ENCODE measurements at regions not wholly inside any gene's neighbourhood (a gene's known extent, or its start where the extent isn't known, plus 50 kb on each side); places are given as distances from the start of the nearest gene placed in this dataset.
"Not testable (repeated sequence)": the region's sequence is repeated elsewhere in the genome, so short reads cannot be mapped to it uniquely, and the experiment has no call there.

GRCh38 chr9:117649126-117649525 is 55.1 kb upstream of the TLR4 start:
- DNase-seq (no peak), ATAC-seq (no peak)

GRCh38 chr9:117644932-117645636 is 59.1 kb upstream of the TLR4 start:
- intact Hi-C loops (cut with DNase I): loop anchor here (5.0 to 10.0 kb wide), 2 partner anchors 137 to 530 kb away; no protein-coding TSS in a partner anchor
- DNase-seq (no peak), ATAC-seq (peak; percentile 56 to 59)

More at GRCh38 chr9:117649126-117649525, 55.1 kb upstream of the TLR4 start:
- intact Hi-C loops (cut with DNase I): loop anchor here in 1 of 2 donors (10.0 kb wide), 1 partner anchor 526 kb away; no protein-coding TSS in a partner anchor

GRCh38 chr9:117644133-117644931 is 59.9 kb upstream of the TLR4 start:
- intact Hi-C loops (cut with DNase I): loop anchor here (5.0 to 10.0 kb wide), 2 partner anchors 138 to 530 kb away; no protein-coding TSS in a partner anchor
- DNase-seq (peak; percentile 72), ATAC-seq (peak; percentile 81 to 82)

DNA sequence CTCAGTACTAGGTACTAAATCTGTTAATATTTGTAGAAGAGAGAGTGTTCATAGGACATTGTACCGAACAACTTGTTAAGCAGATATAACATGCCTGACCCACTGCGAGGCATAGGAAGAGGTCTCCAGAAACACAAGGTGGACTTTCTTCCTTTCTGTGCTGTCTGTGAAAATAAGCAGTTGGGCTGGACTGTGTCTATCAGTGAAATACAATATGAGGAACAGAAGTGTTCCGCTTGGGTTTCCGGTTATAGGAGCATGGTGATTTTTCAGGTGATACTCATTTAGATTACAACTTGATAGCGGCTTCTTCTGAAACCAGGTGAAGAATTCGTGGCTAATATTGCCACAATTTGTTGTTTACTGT is 60.9 kb upstream of the TLR4 start:
- intact Hi-C loops (cut with DNase I): loop anchor here (5.0 to 10.0 kb wide), 2 partner anchors 139 to 532 kb away; no protein-coding TSS in a partner anchor
- ATAC-seq (no peak), DNase-seq (no peak)

DNA sequence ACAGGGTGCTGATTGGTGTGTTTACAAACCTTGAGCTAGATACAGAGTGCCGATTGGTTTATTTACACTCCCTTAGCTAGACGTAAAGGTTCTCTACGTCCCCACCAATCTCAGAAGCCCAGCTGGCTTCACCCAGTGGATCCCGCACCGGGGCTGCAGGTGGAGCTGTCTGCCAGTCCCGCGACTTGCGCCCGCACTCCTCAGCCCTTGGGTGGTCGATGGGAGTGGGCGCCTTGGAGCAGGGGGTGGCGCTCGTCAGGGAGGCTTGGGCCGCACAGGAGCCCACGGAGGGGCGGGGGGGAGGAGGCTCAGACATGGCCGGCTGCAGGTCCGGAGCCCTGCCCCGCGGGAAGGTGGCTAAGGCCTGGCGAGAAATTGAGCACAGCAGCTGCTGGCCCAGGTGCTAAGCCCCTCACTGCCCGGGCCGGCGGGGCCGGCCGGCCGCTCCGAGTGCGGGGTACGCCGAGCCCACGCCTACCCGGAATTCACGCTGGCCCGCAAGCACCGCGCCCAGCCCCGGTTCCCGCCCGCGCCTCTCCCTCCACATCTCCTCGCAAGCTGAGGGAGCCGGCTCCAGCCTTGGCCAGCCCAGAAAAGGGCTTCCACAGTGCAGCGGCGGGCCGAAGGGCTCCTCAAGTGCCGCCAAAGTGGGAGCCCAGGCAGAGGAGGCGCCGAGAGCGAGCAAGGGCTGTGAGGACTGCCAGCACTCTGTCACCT is 61.5 kb upstream of the TLR4 start:
- peak; percentile 16 for DNase-seq
- intact Hi-C loops (cut with DNase I): loop anchor here (5.0 to 10.0 kb wide), 2 partner anchors 140 to 532 kb away; no protein-coding TSS in a partner anchor
- not testable (repeated sequence) for ATAC-seq

- DNase-seq (no peak), ATAC-seq (no peak)
- intact Hi-C loops (cut with DNase I): no loop called here
Observed at GRCh38 chr9:117636681-117637080, 67.5 kb upstream of the TLR4 start.

DNA sequence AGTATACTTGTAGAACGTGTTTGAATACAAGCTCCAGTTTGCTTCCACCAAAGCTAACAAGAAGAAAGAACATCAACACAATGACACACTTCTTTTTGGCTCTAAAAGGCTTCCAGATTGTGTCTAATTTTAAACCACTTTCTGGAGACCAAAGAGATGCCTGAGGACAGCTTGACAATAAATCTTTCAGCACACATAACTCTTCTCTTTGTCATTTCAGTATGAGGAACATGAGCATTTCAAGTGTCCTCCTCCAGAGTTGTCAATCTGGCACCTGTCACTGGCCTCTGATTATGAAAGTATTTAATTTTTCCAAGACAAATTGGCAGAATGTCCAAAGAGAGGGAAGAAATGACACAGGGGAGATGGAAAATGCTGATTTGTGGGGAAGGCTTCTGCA is 79.0 kb upstream of the TLR4 start:
- DNase-seq (no peak), ATAC-seq (no peak)
- intact Hi-C loops (cut with DNase I): no loop called here

DNA sequence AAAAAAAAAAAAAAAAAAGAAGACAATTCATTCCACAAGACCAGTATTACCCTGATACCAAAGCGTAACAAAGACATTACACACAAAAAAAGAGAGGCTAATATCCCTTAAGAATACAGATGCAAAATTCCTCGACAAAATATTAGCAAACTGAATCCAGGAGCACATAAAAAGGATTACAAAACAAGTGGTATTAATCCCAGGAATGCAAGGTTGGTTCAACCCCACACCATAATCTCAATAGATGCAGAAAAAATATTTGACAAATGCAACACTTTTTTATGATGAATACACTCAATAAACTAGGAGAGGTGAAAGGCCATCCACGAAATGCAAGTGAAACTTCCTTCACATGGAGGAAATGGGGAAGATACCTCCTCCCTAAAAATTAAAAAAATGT is 80.1 kb upstream of the TLR4 start:
- ATAC-seq (no peak), DNase-seq (no peak)
- intact Hi-C loops (cut with DNase I): no loop called here

DNA sequence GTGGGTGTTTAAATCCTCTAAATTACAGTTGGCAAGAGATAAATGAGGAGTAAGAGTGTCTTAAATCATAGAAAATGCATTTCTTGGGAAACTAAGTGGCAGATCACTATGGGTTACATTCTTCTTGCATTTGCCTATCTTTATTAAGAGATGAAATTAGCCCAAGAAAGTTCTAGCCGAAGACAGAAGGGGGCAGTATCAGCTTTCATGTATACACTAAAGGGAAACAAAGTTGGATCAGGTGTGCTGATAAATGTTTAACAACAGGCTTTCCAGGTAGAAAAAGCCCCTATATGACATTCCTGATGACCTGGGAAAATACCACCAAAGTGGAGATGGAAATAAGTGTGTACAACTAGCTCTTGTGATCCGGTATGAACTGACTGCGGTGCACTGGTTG is 81.9 kb upstream of the TLR4 start:
- no peak for DNase-seq
- no peak for ATAC-seq
- intact Hi-C loops (cut with DNase I): no loop called here

GRCh38 chr9:117616431-117616831 is 87.8 kb upstream of the TLR4 start:
- DNase-seq: no peak
- intact Hi-C loops (cut with DNase I): no loop called here
- no peak for ATAC-seq

- intact Hi-C loops (cut with DNase I): no loop called here
- no peak for DNase-seq
- ATAC-seq: no peak
Observed at GRCh38 chr9:117612317-117612716, 91.9 kb upstream of the TLR4 start.

DNA sequence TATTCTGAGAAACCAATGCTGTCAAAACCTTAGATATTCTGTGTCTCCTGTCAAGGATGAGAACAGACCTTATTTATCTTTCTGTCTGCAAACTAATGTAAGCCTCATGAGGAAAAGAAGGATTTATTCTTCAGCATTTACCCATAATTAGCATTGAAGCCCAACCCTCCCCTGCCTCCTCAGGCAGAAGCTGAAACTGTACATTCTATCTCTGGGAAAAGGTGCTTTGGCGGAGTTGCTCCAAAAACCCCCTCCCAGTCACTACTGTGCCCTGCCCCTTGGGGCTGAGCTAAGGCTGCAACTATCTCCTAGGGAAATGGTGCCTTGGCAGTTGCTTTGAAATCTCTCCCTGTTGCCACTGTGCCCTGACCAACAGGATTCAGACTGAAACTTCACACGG is 106.2 kb upstream of the TLR4 start:
- intact Hi-C loops (cut with DNase I): no loop called here

DNA sequence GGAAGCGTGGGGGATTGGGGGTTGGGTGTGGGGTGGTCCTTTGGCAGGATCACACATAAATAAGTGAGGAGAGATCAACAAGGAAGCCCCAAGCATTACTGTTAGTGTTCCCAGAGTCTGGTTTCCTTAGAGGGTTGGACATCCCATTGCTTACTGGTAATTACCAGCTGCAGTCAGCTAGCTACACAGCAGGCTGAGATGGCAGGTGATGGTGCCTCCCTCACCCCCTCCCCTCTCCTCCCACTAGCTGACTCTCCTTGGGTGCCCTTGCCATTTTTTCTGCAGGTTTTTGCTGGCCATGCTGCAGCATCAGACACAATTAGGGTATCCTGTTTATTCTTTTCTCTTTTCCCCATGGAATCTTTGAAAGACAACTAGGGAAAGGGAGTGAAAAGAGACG is 107.5 kb upstream of the TLR4 start:
- intact Hi-C loops (cut with DNase I): no loop called here
- DNase-seq (no peak), ATAC-seq (no peak)

More for the DNA sequence above, 106.2 kb upstream of the TLR4 start:
- no peak for ATAC-seq
- DNase-seq: no peak

DNA sequence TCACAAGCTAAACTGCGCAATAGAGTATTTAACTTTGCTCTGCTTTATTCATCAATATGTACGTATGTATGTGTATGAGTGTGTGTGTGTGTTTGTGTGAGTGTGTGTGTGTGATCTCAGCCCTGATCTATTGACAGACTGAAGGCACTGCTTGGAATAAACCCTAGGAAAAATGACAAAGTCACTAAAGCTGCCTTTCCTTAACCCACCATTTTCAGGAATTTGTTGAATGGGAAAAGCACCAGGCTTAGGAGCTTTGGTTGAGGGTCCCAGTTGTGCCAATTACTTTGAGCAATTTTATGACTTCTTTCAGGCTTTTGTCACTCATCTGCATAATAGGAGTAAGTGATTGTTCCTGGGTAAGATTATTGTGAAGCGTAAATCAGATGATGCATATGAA is 108.6 kb upstream of the TLR4 start:
- no peak for DNase-seq
- no peak for ATAC-seq
- intact Hi-C loops (cut with DNase I): no loop called here

GRCh38 chr9:117587263-117587662 is 116.9 kb upstream of the TLR4 start:
- DNase-seq (no peak), ATAC-seq (no peak)
- intact Hi-C loops (cut with DNase I): no loop called here

DNA sequence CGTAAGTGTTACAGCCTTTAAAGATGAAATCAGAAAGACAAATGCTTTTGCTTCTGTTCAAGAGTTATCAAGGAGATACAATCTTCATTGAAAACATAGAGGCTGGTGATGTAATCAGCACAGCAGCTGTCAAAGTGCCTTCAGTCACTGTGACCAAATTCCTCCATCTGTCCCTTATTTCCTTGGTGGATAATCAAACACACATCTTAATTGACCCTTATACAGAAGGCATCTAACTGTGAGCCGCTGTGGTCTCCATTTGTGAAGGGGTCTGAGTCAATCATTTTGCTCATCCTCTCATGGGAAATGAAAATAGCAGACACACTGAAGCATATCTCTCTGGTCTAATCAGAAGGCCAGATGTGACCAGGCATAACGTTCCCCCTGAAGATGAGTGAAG is 130.1 kb upstream of the TLR4 start:
- intact Hi-C loops (cut with DNase I): no loop called here
- DNase-seq (no peak), ATAC-seq (no peak)

GRCh38 chr9:117564839-117565238 is 139.4 kb upstream of the TLR4 start:
- intact Hi-C loops (cut with DNase I): no loop called here
- ATAC-seq (no peak), DNase-seq (no peak)

GRCh38 chr9:117561761-117562160 is 142.4 kb upstream of the TLR4 start:
- DNase-seq (no peak), ATAC-seq (no peak)
- intact Hi-C loops (cut with DNase I): no loop called here

- intact Hi-C loops (cut with DNase I): no loop called here
- DNase-seq (peak; percentile 47), ATAC-seq (no peak)
Observed at GRCh38 chr9:117555964-117556629, 141.2 kb upstream of the ASTN2 start.

Measured in left cardiac atrium (tissue), 4 donors.